H9 (cell line): ENCODE measurements at regions not wholly inside any gene's neighbourhood (a gene's known extent, or its start where the extent isn't known, plus 50 kb on each side); places are given as distances from the start of the nearest gene placed in this dataset.

ENCODE experiments used
- DNase-seq: peaks from one replicate; pipeline ENCODE4 v3.0.0-alpha.2; 2017
- H2AFZ ChIP-seq: one replicate; pipeline ENCODE4 v1.6.1; 2013; ENCODE audit warnings: mild to moderate bottlenecking, low read length, control low read depth, moderate library complexity
- H2AK5ac ChIP-seq: 2 replicates; pipeline ENCODE4 v1.6.1; 2013; ENCODE audit warnings: low read length, control low read depth, mixed read lengths; ENCODE audit not compliant: insufficient read length
- H2BK120ac ChIP-seq: one replicate; pipeline ENCODE4 v1.6.1; 2013; ENCODE audit warnings: low read depth, mild to moderate bottlenecking, low read length, control low read depth, inconsistent platforms; ENCODE audit not compliant: poor library complexity, severe bottlenecking
- H2BK12ac ChIP-seq: 2 replicates; pipeline ENCODE4 v1.6.1; 2013; ENCODE audit warnings: low read length, control low read depth, mixed read lengths, low read depth; ENCODE audit not compliant: insufficient read length
- H2BK15ac ChIP-seq: 2 replicates; pipeline ENCODE4 v1.6.1; 2013; ENCODE audit warnings: low read depth, low read length, control low read depth
- H2BK20ac ChIP-seq: one replicate; pipeline ENCODE4 v1.6.1; 2013; ENCODE audit warnings: low read depth, mild to moderate bottlenecking, low read length, control low read depth, inconsistent platforms; ENCODE audit not compliant: poor library complexity, severe bottlenecking
- H2BK5ac ChIP-seq: 2 replicates; pipeline ENCODE4 v1.6.1; 2013; ENCODE audit warnings: low read length, control low read depth, mixed read lengths; ENCODE audit not compliant: insufficient read length
- H3K14ac ChIP-seq: 2 replicates; pipeline ENCODE4 v1.6.1; 2013; ENCODE audit warnings: low read length, control low read depth; ENCODE audit not compliant: insufficient read depth
- H3K18ac ChIP-seq: 2 replicates; pipeline ENCODE4 v1.6.1; 2013; ENCODE audit warnings: low read depth, mild to moderate bottlenecking, mixed read lengths, low read length, control low read depth; ENCODE audit not compliant: insufficient read length
- H3K23ac ChIP-seq: 2 replicates; pipeline ENCODE4 v1.6.1; 2013; ENCODE audit warnings: low read length, control low read depth, mixed read lengths, low read depth; ENCODE audit not compliant: insufficient read length
- H3K23me2 ChIP-seq: 2 replicates; pipeline ENCODE4 v1.6.1; 2013; ENCODE audit warnings: low read depth, mild to moderate bottlenecking, mixed read lengths, low read length, control low read depth; ENCODE audit not compliant: insufficient read length, poor library complexity, severe bottlenecking
- H3K27ac ChIP-seq: 2 replicates; pipeline ENCODE4 v1.5.1; 2013; ENCODE audit warnings: low read length, control low read depth, mixed read lengths, low read depth; ENCODE audit not compliant: insufficient read length
- H3K27me3 ChIP-seq: 2 replicates; pipeline ENCODE4 v1.6.1; 2013; ENCODE audit warnings: low read length, control low read depth, inconsistent platforms; ENCODE audit not compliant: insufficient read depth
- H3K4ac ChIP-seq: 2 replicates; pipeline ENCODE4 v1.6.1; 2013; ENCODE audit warnings: low read depth, mild to moderate bottlenecking, control low read depth, inconsistent platforms, low read length, moderate library complexity
- H3K4me1 ChIP-seq: 2 replicates; pipeline ENCODE4 v1.6.1; 2013; ENCODE audit warnings: low read length, control low read depth, inconsistent platforms; ENCODE audit not compliant: insufficient read depth
- H3K4me2 ChIP-seq: 2 replicates; pipeline ENCODE4 v1.6.1; 2013; ENCODE audit warnings: low read length, control low read depth, mixed read lengths; ENCODE audit not compliant: insufficient read length, insufficient read depth
- H3K56ac ChIP-seq: 2 replicates; pipeline ENCODE4 v1.6.1; 2013; ENCODE audit warnings: low read depth, mild to moderate bottlenecking, mixed read lengths, low read length, control low read depth; ENCODE audit not compliant: insufficient read length
- H3K79me1 ChIP-seq: 2 replicates; pipeline ENCODE4 v1.6.1; 2013; ENCODE audit warnings: low read depth, mild to moderate bottlenecking, moderate library complexity, low read length, control low read depth, inconsistent platforms; ENCODE audit not compliant: insufficient read depth, poor library complexity, severe bottlenecking
- H3K79me2 ChIP-seq: 2 replicates; pipeline ENCODE4 v1.6.1; 2013; ENCODE audit warnings: low read length, control low read depth, inconsistent platforms; ENCODE audit not compliant: insufficient read depth
- H3K9ac ChIP-seq: 2 replicates; pipeline ENCODE4 v1.6.1; 2013; ENCODE audit warnings: low read length, control low read depth, mixed read lengths; ENCODE audit not compliant: insufficient read length; ENCODE audit errors: extremely low read depth
- H3K9me3 ChIP-seq: one replicate; pipeline ENCODE4 v1.6.1; 2013; ENCODE audit warnings: low read depth, low read length, inconsistent platforms; ENCODE audit not compliant: control insufficient read depth
- H3T11ph ChIP-seq: one replicate; pipeline ENCODE4 v1.6.1; 2013; ENCODE audit warnings: mild to moderate bottlenecking, low read length, control low read depth, inconsistent platforms
- H4K20me1 ChIP-seq: one replicate; pipeline ENCODE4 v1.6.1; 2013; ENCODE audit not compliant: control insufficient read depth, insufficient read length, insufficient read depth
- H4K5ac ChIP-seq: 2 replicates; pipeline ENCODE4 v1.6.1; 2013; ENCODE audit warnings: low read depth, mild to moderate bottlenecking, mixed read lengths, low read length, control low read depth; ENCODE audit not compliant: insufficient read length
- H4K8ac ChIP-seq: replicated peaks from 2 replicates; pipeline ENCODE4 v1.6.1; 2013; ENCODE audit warnings: low read length, control low read depth, mixed read lengths, low read depth; ENCODE audit not compliant: insufficient read length
- H4K91ac ChIP-seq: 2 replicates; pipeline ENCODE4 v1.6.1; 2013; ENCODE audit warnings: low read depth, mild to moderate bottlenecking, moderate library complexity, mixed read lengths, low read length, control low read depth; ENCODE audit not compliant: insufficient read length
- H3K27ac Mint-ChIP-seq, 3 experiments: 2 replicates in 2 of 3; 3 replicates in 1 of 3; pipeline ENCODE4 v1.8.0; 2020 to 2021; ENCODE audit warnings: mixed read lengths in 3 of 3, mild to moderate bottlenecking in 1 of 3, moderate library complexity in 1 of 3
- H3K27me3 Mint-ChIP-seq: 2 replicates; pipeline ENCODE4 v1.8.0; 2021; ENCODE audit warnings: low read depth, mild to moderate bottlenecking, moderate library complexity, mixed read lengths
- H3K36me3 Mint-ChIP-seq, 3 experiments: 2 replicates in 2 of 3; 3 replicates in 1 of 3; pipeline ENCODE4 v1.8.0; 2020 to 2021; ENCODE audit warnings: low read depth in 3 of 3, mixed read lengths in 3 of 3; ENCODE audit not compliant: insufficient read depth in 1 of 3
- H3K4me1 Mint-ChIP-seq, 2 experiments: 2 replicates each; pipeline ENCODE4 v1.8.0; 2020; ENCODE audit warnings: mixed read lengths in 2 of 2
- H3K4me3 Mint-ChIP-seq, 2 experiments: 2 replicates in 1 of 2; 3 replicates in 1 of 2; pipeline ENCODE4 v1.8.0; 2020 to 2021; ENCODE audit warnings: mild to moderate bottlenecking in 2 of 2, mixed read lengths in 2 of 2, moderate library complexity in 1 of 2
- H3K9me3 Mint-ChIP-seq, 2 experiments: 2 replicates in 1 of 2; 3 replicates in 1 of 2; pipeline ENCODE4 v1.8.0; 2020; ENCODE audit warnings: mild to moderate bottlenecking in 2 of 2, mixed read lengths in 2 of 2, moderate library complexity in 1 of 2
- CTCF ChIP-seq: fragments of 200-600 bp; sonication (generic); conservative IDR thresholded peaks from 3 replicates; pipeline ENCODE4 v1.8.0; 2021; ENCODE audit warnings: antibody characterized with exemption, mild to moderate bottlenecking
- WGBS: extraction: QIAGEN DNeasy Blood & Tissue Kit; methylation state at CpG from one replicate; pipeline ENCODE4 v1.1.7; 2013; ENCODE audit warnings: missing lambda C conversion rate, low lambda C conversion rate, mixed read lengths; ENCODE audit not compliant: insufficient read length; ENCODE audit errors: extremely low coverage; 5-methylcytosine and 5-hydroxymethylcytosine counted together

GRCh38 chr1:14538335-14538734 is 60.1 kb upstream of the KAZN start:
- no peak overlapping the region for H3K4me3 Mint-ChIP-seq
- Histone ChIP-seq H2BK120ac (no peak overlapping the region), H4K5ac (no peak overlapping the region), H3K9me3 (no peaks in the 10 kb centered on the region), H3K4ac (no peak overlapping the region), H2BK5ac (no peak overlapping the region), H3K18ac (no peak overlapping the region), H3K23me2 (no peaks in the 10 kb centered on the region), H3K79me2 (no peaks in the 10 kb centered on the region), H3K56ac (no peak overlapping the region), H3K27me3 (no peaks in the 10 kb centered on the region), H3K79me1 (no peaks in the 10 kb centered on the region), H4K91ac (no peak overlapping the region), H3K4me2 (no peak overlapping the region), H2AFZ (no peak overlapping the region), H4K20me1 (no peaks in the 10 kb centered on the region), H3K9ac (no peak overlapping the region), H3K23ac (no peak overlapping the region), H3T11ph (no peak overlapping the region), H2BK12ac (no peak overlapping the region), H2BK15ac (no peak overlapping the region), H4K8ac (no peak overlapping the region), H2AK5ac (no peak overlapping the region), H3K4me1 (0 out of 2 replicates have a peak, but pooled peaks cover 3% of the 10 kb centered on the region), H3K27ac (no peak overlapping the region), H3K14ac (no peak overlapping the region), H2BK20ac (no peak overlapping the region)
- WGBS: no CpG with 5 or more reads among the region's 4 CpGs
- H3K4me1 Mint-ChIP-seq: peaks cover 12 to 13% of the 10 kb centered on the region in 2 experiments; a peak in 3 of 4 replicates
- DNase-seq: no peak
- peaks cover 3% of the 10 kb centered on the region for H3K27me3 Mint-ChIP-seq
- H3K9me3 Mint-ChIP-seq: 0 out of 5 replicates have a peak, but pooled peaks cover 0 to 4% of the 10 kb centered on the region in 2 experiments
- no peaks in the 10 kb centered on the region; a peak in 1 of 7 replicates for H3K36me3 Mint-ChIP-seq
- no peak overlapping the region for H3K27ac Mint-ChIP-seq
- peak; percentile 64 for TF ChIP-seq CTCF
